Vagina (tissue), 2 donors: ENCODE measurements at regions not wholly inside any gene's neighbourhood (a gene's known extent, or its start where the extent isn't known, plus 50 kb on each side); places are given as distances from the start of the nearest gene placed in this dataset.

Experiments used
- POLR2A ChIP-seq, 2 donors: fragments of 450-650 bp; IDR thresholded peaks; one replicate each; pipeline ENCODE4 v1.6.1; 2017; ENCODE audit warnings: antibody characterized with exemption in 2 of 2, mild to moderate bottlenecking in 2 of 2, moderate library complexity in 2 of 2
- POLR2AphosphoS5 ChIP-seq, 2 donors: sonication (generic); formaldehyde crosslinking; IDR thresholded peaks; one replicate each; pipeline ENCODE4 v1.9.0; 2017; ENCODE audit warnings: antibody characterized with exemption in 2 of 2, mild to moderate bottlenecking in 2 of 2, low read depth in 1 of 2; ENCODE audit not compliant: insufficient read depth in 1 of 2
- TF ChIP-seq, protein P1 (sequence below), 3 experiments: fragments of 450-650 bp in 2 of 3; fragments of 200-600 bp in 1 of 3; sonication (generic) in 1 of 3; IDR thresholded peaks; one replicate each; pipeline ENCODE4 v1.5.1; 2017 to 2019; ENCODE audit warnings: antibody characterized with exemption in 3 of 3, mild to moderate bottlenecking in 2 of 3, moderate library complexity in 2 of 3

DNA sequence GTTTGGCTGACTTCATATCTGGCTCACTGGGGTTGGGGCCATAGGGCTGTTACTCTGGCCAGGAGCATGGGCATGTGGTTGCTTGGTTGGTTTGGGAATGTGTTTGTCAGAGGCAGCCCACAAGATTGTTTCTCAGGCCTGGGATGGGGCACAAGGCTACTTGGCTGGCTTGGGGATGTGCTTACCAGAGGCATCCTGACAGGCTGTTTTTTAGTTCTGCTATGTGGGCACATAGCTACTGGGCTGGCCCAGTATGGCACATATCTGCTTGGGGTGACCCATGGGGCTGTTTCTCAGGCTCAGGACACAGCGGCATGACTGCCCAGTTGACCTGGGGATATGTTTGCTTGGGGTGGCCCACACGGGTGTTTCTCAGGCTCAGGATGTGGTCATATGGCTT, 94.6 kb upstream of the PGR start:
- TF ChIP-seq, protein P1, sequence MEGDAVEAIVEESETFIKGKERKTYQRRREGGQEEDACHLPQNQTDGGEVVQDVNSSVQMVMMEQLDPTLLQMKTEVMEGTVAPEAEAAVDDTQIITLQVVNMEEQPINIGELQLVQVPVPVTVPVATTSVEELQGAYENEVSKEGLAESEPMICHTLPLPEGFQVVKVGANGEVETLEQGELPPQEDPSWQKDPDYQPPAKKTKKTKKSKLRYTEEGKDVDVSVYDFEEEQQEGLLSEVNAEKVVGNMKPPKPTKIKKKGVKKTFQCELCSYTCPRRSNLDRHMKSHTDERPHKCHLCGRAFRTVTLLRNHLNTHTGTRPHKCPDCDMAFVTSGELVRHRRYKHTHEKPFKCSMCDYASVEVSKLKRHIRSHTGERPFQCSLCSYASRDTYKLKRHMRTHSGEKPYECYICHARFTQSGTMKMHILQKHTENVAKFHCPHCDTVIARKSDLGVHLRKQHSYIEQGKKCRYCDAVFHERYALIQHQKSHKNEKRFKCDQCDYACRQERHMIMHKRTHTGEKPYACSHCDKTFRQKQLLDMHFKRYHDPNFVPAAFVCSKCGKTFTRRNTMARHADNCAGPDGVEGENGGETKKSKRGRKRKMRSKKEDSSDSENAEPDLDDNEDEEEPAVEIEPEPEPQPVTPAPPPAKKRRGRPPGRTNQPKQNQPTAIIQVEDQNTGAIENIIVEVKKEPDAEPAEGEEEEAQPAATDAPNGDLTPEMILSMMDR (IDR thresholded peaks at IDR 0.05): no peak
- TF ChIP-seq POLR2AphosphoS5 (IDR thresholded peaks at IDR 0.05; ENCODE audit: insufficient read depth in 1 of 2, low read depth in 1 of 2) (no peak), POLR2A (IDR thresholded peaks at IDR 0.05) (no peak)
